H1 (cell line): ENCODE measurements at regions not wholly inside any gene's neighbourhood (a gene's known extent, or its start where the extent isn't known, plus 50 kb on each side); places are given as distances from the start of the nearest gene placed in this dataset.

Experiments used
- ATF2 ChIP-seq: IDR thresholded peaks from 2 replicates; pipeline ENCODE4 v1.6.1; 2012; ENCODE audit warnings: low read length, inconsistent platforms
- CTCF ChIP-seq, 3 experiments: IDR thresholded peaks; 1 replicate in 2 of 3; 2 replicates in 1 of 3; pipeline versions ENCODE4 v1.5.1 to v1.6.1; 2011; ENCODE audit warnings: low read length in 3 of 3, mild to moderate bottlenecking in 3 of 3, inconsistent platforms in 2 of 3, low read depth in 1 of 3, moderate library complexity in 1 of 3; ENCODE audit not compliant: insufficient read depth in 1 of 3; ENCODE audit errors: control extremely low read depth in 1 of 3
- EP300 ChIP-seq, 2 experiments: IDR thresholded peaks; 1 replicate in 1 of 2; 2 replicates in 1 of 2; pipeline ENCODE4 v1.6.1; 2011 to 2012; ENCODE audit warnings: low read depth in 2 of 2, low read length in 2 of 2, mild to moderate bottlenecking in 2 of 2, borderline replicate concordance in 1 of 2, inconsistent platforms in 1 of 2, moderate library complexity in 1 of 2
- POLR2AphosphoS5 ChIP-seq: IDR thresholded peaks from 2 replicates; pipeline ENCODE4 v1.6.1; 2011; ENCODE audit warnings: low read depth, low read length
- RAD21 ChIP-seq, 2 experiments: IDR thresholded peaks in 1 of 2; conservative IDR thresholded peaks in 1 of 2; 2 replicates each; pipeline ENCODE4 v1.6.1; 2011; ENCODE audit warnings: low read depth in 2 of 2, low read length in 2 of 2, improper control_type of control experiment in 1 of 2, inconsistent platforms in 1 of 2, mild to moderate bottlenecking in 1 of 2, moderate library complexity in 1 of 2
- RBBP5 ChIP-seq: IDR thresholded peaks from 2 replicates; pipeline ENCODE4 v1.7.1; 2012; ENCODE audit warnings: low read depth, mild to moderate bottlenecking, inconsistent platforms, low read length, moderate library complexity, borderline replicate concordance
- ZNF274 ChIP-seq: IDR thresholded peaks from 2 replicates; pipeline ENCODE4 v1.7.0; 2012; ENCODE audit warnings: low read length, borderline replicate concordance; ENCODE audit errors: extremely low read depth

GRCh38 chr2:180882959-180883358 is 97.4 kb upstream of the UBE2E3 start:
- no peak for TF ChIP-seq CTCF (IDR thresholded peaks at IDR 0.05; ENCODE audit: control extremely low read depth in 1 of 3, insufficient read depth in 1 of 3, low read depth in 1 of 3, low read length in 3 of 3)
- no peak for TF ChIP-seq RBBP5
- no peak for TF ChIP-seq ZNF274
- no peak for TF ChIP-seq EP300 (IDR thresholded peaks at IDR 0.05; ENCODE audit: borderline replicate concordance in 1 of 2, low read depth in 2 of 2, low read length in 2 of 2)
- TF ChIP-seq RAD21 (IDR thresholded peaks at IDR 0.05 in 1 of 2, conservative IDR thresholded peaks at IDR 0.05 in 1 of 2; ENCODE audit: low read depth in 2 of 2, low read length in 2 of 2): no peak
- TF ChIP-seq POLR2AphosphoS5: no peak
- TF ChIP-seq ATF2: no peak
